IMR-90 (cell line): ENCODE measurements at regions not wholly inside any gene's neighbourhood (a gene's known extent, or its start where the extent isn't known, plus 50 kb on each side); places are given as distances from the start of the nearest gene placed in this dataset.

Experiments used
- ATAC-seq: fragments of 200-7000 bp; cut with Tn5 transposase; 2 replicates; pipeline ENCODE4 v1.9.1; 2020; ENCODE audit warnings: low read depth, mild to moderate bottlenecking, moderate library complexity
- BruUV-seq: library from RNA; stranded (reverse); fragments of 400-500 nt; replicated peaks from 2 replicates; lab custom pipeline; 2021; lab: Mats Ljungman, UMichigan
- CTCF ChIA-PET: fragments of 300-600 bp; formaldehyde crosslinking; extraction: SDS; loops from one replicate; lab custom pipeline; 2021; ENCODE audit warnings: antibody characterized with exemption; lab: Yijun Ruan, JAX
- POLR2A ChIA-PET: fragments of 300-600 bp; sonication (Branson Sonifier 250); formaldehyde crosslinking; loops from one replicate; lab custom pipeline; 2022; ENCODE audit warnings: antibody characterized with exemption; ENCODE audit not compliant: unreplicated experiment; lab: Charles Lee
- DNase-seq: peaks from one replicate; pipeline ENCODE4 v3.0.0; 2013
- H2AFZ ChIP-seq: replicated peaks from 2 replicates; pipeline ENCODE3; 2013; ENCODE audit warnings: low read length, mild to moderate bottlenecking; ENCODE audit not compliant: poor library complexity
- H2AK5ac ChIP-seq: 2 replicates; pipeline ENCODE4 v1.6.1; 2013; ENCODE audit warnings: low read depth, low read length, inconsistent platforms
- H2AK9ac ChIP-seq: replicated peaks from 2 replicates; pipeline ENCODE3; 2013; ENCODE audit warnings: mild to moderate bottlenecking, low read depth, low read length, moderate library complexity; ENCODE audit not compliant: poor library complexity
- H2BK120ac ChIP-seq: 2 replicates; pipeline ENCODE4 v1.6.1; 2013; ENCODE audit warnings: low read depth, low read length, inconsistent platforms
- H2BK15ac ChIP-seq: 3 replicates; pipeline ENCODE4 v1.6.1; 2013; ENCODE audit warnings: low read depth, low read length, inconsistent platforms
- H2BK20ac ChIP-seq: 2 replicates; pipeline ENCODE4 v1.6.1; 2013; ENCODE audit warnings: low read depth, mild to moderate bottlenecking, inconsistent platforms, low read length, moderate library complexity
- H2BK5ac ChIP-seq: 2 replicates; pipeline ENCODE4 v1.6.1; 2013; ENCODE audit warnings: mild to moderate bottlenecking, low read depth, low read length, inconsistent platforms; ENCODE audit not compliant: poor library complexity, severe bottlenecking
- H3K14ac ChIP-seq: replicated peaks from 2 replicates; pipeline ENCODE4 v1.6.1; 2013; ENCODE audit warnings: low read depth, low read length, inconsistent platforms
- H3K18ac ChIP-seq: 2 replicates; pipeline ENCODE4 v1.6.1; 2013; ENCODE audit warnings: low read depth, low read length, control low read depth
- H3K23ac ChIP-seq: 2 replicates; pipeline ENCODE4 v1.6.1; 2013; ENCODE audit warnings: low read depth, low read length, inconsistent platforms
- H3K27ac ChIP-seq: 2 replicates; pipeline ENCODE4 v1.5.1; 2013; ENCODE audit warnings: mild to moderate bottlenecking, control low read depth, low read length; ENCODE audit not compliant: insufficient read depth
- H3K27me3 ChIP-seq: 2 replicates; pipeline ENCODE4 v1.6.1; 2013; ENCODE audit warnings: low read length; ENCODE audit not compliant: control insufficient read depth, insufficient read depth
- H3K36me3 ChIP-seq: 2 replicates; pipeline ENCODE4 v1.6.1; 2013; ENCODE audit warnings: low read length, mixed read lengths; ENCODE audit not compliant: control insufficient read depth, insufficient read depth
- H3K4ac ChIP-seq: 2 replicates; pipeline ENCODE4 v1.6.1; 2013; ENCODE audit warnings: low read depth, low read length, inconsistent platforms
- H3K4me1 ChIP-seq: 2 replicates; pipeline ENCODE4 v1.6.1; 2013; ENCODE audit warnings: low read length, mixed read lengths; ENCODE audit not compliant: control insufficient read depth, insufficient read depth
- H3K4me2 ChIP-seq: 2 replicates; pipeline ENCODE4 v1.6.1; 2013; ENCODE audit warnings: low read depth, mild to moderate bottlenecking, control low read depth, low read length, moderate library complexity
- H3K4me3 ChIP-seq: 2 replicates; pipeline ENCODE4 v1.5.1; 2013; ENCODE audit warnings: low read depth, mild to moderate bottlenecking, control low read depth, low read length, moderate library complexity; ENCODE audit not compliant: insufficient read depth
- H3K56ac ChIP-seq: 2 replicates; pipeline ENCODE4 v1.6.1; 2013; ENCODE audit warnings: low read length, inconsistent platforms; ENCODE audit not compliant: insufficient read depth; ENCODE audit errors: extremely low read depth
- H3K79me1 ChIP-seq, 2 experiments: 2 replicates each; pipeline ENCODE4 v1.6.1; 2013; ENCODE audit warnings: low read length in 2 of 2, inconsistent platforms in 1 of 2, low read depth in 1 of 2
- H3K9ac ChIP-seq: 2 replicates; pipeline ENCODE4 v1.6.1; 2013; ENCODE audit warnings: low read depth, low read length, control low read depth
- H3K9me1 ChIP-seq: 2 replicates; pipeline ENCODE4 v1.6.1; 2013; ENCODE audit warnings: low read length, inconsistent platforms; ENCODE audit not compliant: insufficient read depth
- H3K9me3 ChIP-seq: 2 replicates; pipeline ENCODE4 v1.6.1; 2013; ENCODE audit warnings: low read length; ENCODE audit not compliant: control insufficient read depth, insufficient read depth
- H4K20me1 ChIP-seq: 2 replicates; pipeline ENCODE4 v1.6.1; 2013; ENCODE audit warnings: low read length, inconsistent platforms; ENCODE audit not compliant: insufficient read depth
- H4K5ac ChIP-seq: 2 replicates; pipeline ENCODE4 v1.6.1; 2013; ENCODE audit warnings: mild to moderate bottlenecking, low read depth, low read length, control low read depth
- H4K8ac ChIP-seq, 2 experiments: 2 replicates each; pipeline ENCODE4 v1.6.1; 2013; ENCODE audit warnings: low read depth in 2 of 2, low read length in 2 of 2, control low read depth in 1 of 2, inconsistent platforms in 1 of 2
- H4K91ac ChIP-seq: 2 replicates; pipeline ENCODE4 v1.6.1; 2013; ENCODE audit warnings: low read depth, low read length, inconsistent platforms; ENCODE audit not compliant: insufficient read depth
- BHLHE40 ChIP-seq: fragments of 150-350 bp; IDR thresholded peaks from 2 replicates; pipeline ENCODE4 v1.6.1; 2016; ENCODE audit warnings: mild to moderate bottlenecking, low read depth, low read length
- POLR2A ChIP-seq: IDR thresholded peaks from 2 replicates; pipeline ENCODE4 v1.6.1; 2012; ENCODE audit warnings: mild to moderate bottlenecking, low read depth, low read length
- RCOR1 ChIP-seq: IDR thresholded peaks from 2 replicates; pipeline ENCODE4 v1.6.1; 2012; ENCODE audit warnings: mild to moderate bottlenecking, low read length, improper control_type of control experiment; ENCODE audit not compliant: insufficient replicate concordance
- RFX5 ChIP-seq: IDR thresholded peaks from 2 replicates; pipeline ENCODE4 v1.8.0; 2012; ENCODE audit warnings: low read depth, mild to moderate bottlenecking, low read length, moderate library complexity
- SMC3 ChIP-seq: fragments of 150-350 bp; IDR thresholded peaks from 2 replicates; pipeline ENCODE4 v1.6.1; 2016; ENCODE audit warnings: low read depth, mild to moderate bottlenecking, antibody characterized with exemption, low read length, moderate library complexity
- WGBS, 2 experiments: methylation state at CpG; one replicate each; pipeline versions ENCODE4 v1.1.5 to v1.1.7; 2013; ENCODE audit warnings: missing lambda C conversion rate in 2 of 2; ENCODE audit not compliant: insufficient read length in 1 of 2; ENCODE audit errors: extremely low coverage in 2 of 2; 5-methylcytosine and 5-hydroxymethylcytosine counted together
- dilution Hi-C: fragments of 300-500 bp; cut with HindIII; formaldehyde crosslinking; loops from one replicate; pipeline ENCODE4 v1.14.3; 2018; ENCODE audit warnings: low sequenced_read_pairs; ENCODE audit not compliant: unreplicated experiment
- in situ Hi-C: fragments of 300-500 bp; cut with MboI; formaldehyde crosslinking; loops from 3 replicates; pipeline ENCODE4 v1.14.3; 2019; ENCODE audit warnings: low sequenced_read_pairs, inconsistent platforms, mixed read lengths
- intact Hi-C: fragments of 100-400 bp; cut with micrococcal nuclease; formaldehyde crosslinking; loops from 2 replicates; pipeline ENCODE4 v1.10.0; 2022

- in situ Hi-C loops: no loop called here
- no peak for ATAC-seq
- H3K4me3 ChIP-seq: no peak overlapping the region
Measured at GRCh38 chr6:91271807-91272206, 684.9 kb upstream of the MAP3K7 start.

More at GRCh38 chr6:91271807-91272206, 684.9 kb upstream of the MAP3K7 start:
- no peak overlapping the region for H2BK15ac ChIP-seq
- intact Hi-C loops: no loop called here
- no peak overlapping the region for H4K8ac ChIP-seq
- no peaks in the 10 kb centered on the region for H3K36me3 ChIP-seq
- no peaks in the 10 kb centered on the region for H3K4me1 ChIP-seq
- TF ChIP-seq RFX5 (no peak), POLR2A (no peak), SMC3 (no peak), BHLHE40 (no peak), RCOR1 (no peak)
- H3K23ac ChIP-seq: no peak overlapping the region
- CTCF ChIA-PET: no interaction called here
- POLR2A ChIA-PET: no interaction called here
- H3K9me1 ChIP-seq: no peaks in the 10 kb centered on the region
- no TSS peak for BruUV-seq
- no peak overlapping the region for H3K4me2 ChIP-seq
- no peaks in the 10 kb centered on the region for H3K27me3 ChIP-seq
- H4K20me1 ChIP-seq: no peaks in the 10 kb centered on the region
- H2AFZ ChIP-seq: no peak overlapping the region
- no peak overlapping the region for H2BK5ac ChIP-seq
- no peak overlapping the region for H4K91ac ChIP-seq
- H3K4ac ChIP-seq: no peak overlapping the region
- no peak overlapping the region for H2BK120ac ChIP-seq
- no peak overlapping the region for H2BK20ac ChIP-seq
- no peak overlapping the region for H2AK9ac ChIP-seq
- H3K56ac ChIP-seq: no peak overlapping the region
- DNase-seq: no peak
- no peak overlapping the region for H3K18ac ChIP-seq
- dilution Hi-C loops: no loop called here
- no peak overlapping the region for H3K14ac ChIP-seq
- H3K27ac ChIP-seq: no peak overlapping the region
- no peak overlapping the region for H4K5ac ChIP-seq
- no CpG with 5 or more reads among the region's 6 CpGs for WGBS, 2 experiments
- H3K9me3 ChIP-seq: peaks cover 2% of the 10 kb centered on the region; the same call in 1 of the 2 replicates
- no peaks in the 10 kb centered on the region for H3K79me1 ChIP-seq
- H2AK5ac ChIP-seq: no peak overlapping the region
- no peak overlapping the region for H3K9ac ChIP-seq
